Endodermal cell (in vitro differentiated cells): ENCODE measurements at regions not wholly inside any gene's neighbourhood (a gene's known extent, or its start where the extent isn't known, plus 50 kb on each side); places are given as distances from the start of the nearest gene placed in this dataset.

Experiments used
- DNase-seq: peaks from one replicate; pipeline ENCODE4 v3.0.0-alpha.2; 2017
- H3K27ac ChIP-seq: 2 replicates; pipeline ENCODE4 v1.5.1; 2013; ENCODE audit warnings: mild to moderate bottlenecking, low read depth, low read length, moderate library complexity
- H3K27me3 ChIP-seq: 2 replicates; pipeline ENCODE4 v1.6.1; 2013; ENCODE audit warnings: mild to moderate bottlenecking, low read length, moderate library complexity; ENCODE audit not compliant: insufficient read depth, control insufficient read depth, poor library complexity, severe bottlenecking
- H3K36me3 ChIP-seq: 2 replicates; pipeline ENCODE4 v1.7.0; 2013; ENCODE audit warnings: mild to moderate bottlenecking, low read length, moderate library complexity; ENCODE audit not compliant: control insufficient read depth, insufficient read depth
- H3K4me1 ChIP-seq: one replicate; pipeline ENCODE4 v1.7.0; 2013; ENCODE audit warnings: low read length; ENCODE audit not compliant: control insufficient read depth, insufficient read depth
- H3K4me3 ChIP-seq: 2 replicates; pipeline ENCODE4 v1.5.1; 2013; ENCODE audit warnings: mild to moderate bottlenecking, low read length, moderate library complexity
- H3K9ac ChIP-seq: 2 replicates; pipeline ENCODE4 v1.6.1; 2013; ENCODE audit warnings: mild to moderate bottlenecking, low read length, moderate library complexity; ENCODE audit not compliant: poor library complexity, severe bottlenecking; ENCODE audit errors: extremely low read depth
- H3K9me3 ChIP-seq: 2 replicates; pipeline ENCODE4 v1.6.1; 2013; ENCODE audit warnings: mild to moderate bottlenecking, low read length, moderate library complexity; ENCODE audit not compliant: control insufficient read depth
- H3K27ac Mint-ChIP-seq: 2 replicates; pipeline ENCODE4 v1.8.0; 2020; ENCODE audit warnings: mixed read lengths
- H3K27me3 Mint-ChIP-seq: 2 replicates; pipeline ENCODE4 v1.8.0; 2021; ENCODE audit warnings: mild to moderate bottlenecking, mixed read lengths; ENCODE audit not compliant: insufficient read depth
- H3K36me3 Mint-ChIP-seq: 2 replicates; pipeline ENCODE4 v1.8.0; 2020; ENCODE audit warnings: low read depth, mixed read lengths
- H3K4me1 Mint-ChIP-seq: 2 replicates; pipeline ENCODE4 v1.8.0; 2020; ENCODE audit warnings: mixed read lengths
- H3K4me3 Mint-ChIP-seq: 2 replicates; pipeline ENCODE4 v1.8.0; 2020; ENCODE audit warnings: mild to moderate bottlenecking, moderate library complexity, mixed read lengths
- H3K9me3 Mint-ChIP-seq: 2 replicates; pipeline ENCODE4 v1.8.0; 2020; ENCODE audit warnings: mild to moderate bottlenecking, mixed read lengths
- WGBS, 2 experiments: methylation state at CpG; one replicate each; pipeline versions ENCODE4 v1.1.5 to v1.1.7; 2013; ENCODE audit warnings: missing lambda C conversion rate in 2 of 2, mixed read lengths in 1 of 2; ENCODE audit not compliant: insufficient coverage in 1 of 2, insufficient read length in 1 of 2; 5-methylcytosine and 5-hydroxymethylcytosine counted together
- TF ChIP-seq, protein P1 (sequence below): fragments of 200-600 bp; sonication (generic); conservative IDR thresholded peaks from 2 replicates; pipeline ENCODE4 v1.5.0; 2021; ENCODE audit warnings: antibody characterized with exemption, mild to moderate bottlenecking

DNA sequence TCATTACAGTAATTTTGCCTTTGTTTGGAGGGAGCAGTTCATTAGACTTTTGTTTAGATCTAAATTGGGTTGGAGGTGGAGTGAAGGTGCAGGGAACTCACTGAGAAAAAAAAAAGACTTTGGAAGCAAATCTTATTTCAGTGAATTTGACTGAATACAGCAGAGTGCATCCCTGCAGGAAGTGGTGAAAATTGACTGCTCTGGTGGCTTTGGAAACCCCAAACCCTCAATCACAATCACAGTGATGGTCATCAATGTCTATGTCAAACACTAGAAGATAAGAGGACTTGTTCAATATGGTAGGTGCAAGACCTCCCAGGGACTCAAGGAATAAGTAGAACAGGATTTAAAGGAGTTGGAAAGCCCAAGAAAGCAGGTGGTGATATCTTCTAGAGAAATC is 76.0 kb upstream of the RASA1 start:
- H3K36me3 Mint-ChIP-seq, result no peaks in the 10 kb centered on the region
- Histone ChIP-seq H3K27me3 (no peaks in the 10 kb centered on the region), H3K27ac (no peak overlapping the region), H3K9me3 (no peaks in the 10 kb centered on the region), H3K4me3 (no peak overlapping the region), H3K4me1 (no peaks in the 10 kb centered on the region), H3K9ac (no peak overlapping the region), H3K36me3 (no peaks in the 10 kb centered on the region)
- no peaks in the 10 kb centered on the region for H3K9me3 Mint-ChIP-seq
- no peaks in the 10 kb centered on the region for H3K27me3 Mint-ChIP-seq
- no peak overlapping the region for H3K4me3 Mint-ChIP-seq
- no peaks in the 10 kb centered on the region for H3K4me1 Mint-ChIP-seq
- H3K27ac Mint-ChIP-seq, result no peak overlapping the region
- TF ChIP-seq, protein P1, sequence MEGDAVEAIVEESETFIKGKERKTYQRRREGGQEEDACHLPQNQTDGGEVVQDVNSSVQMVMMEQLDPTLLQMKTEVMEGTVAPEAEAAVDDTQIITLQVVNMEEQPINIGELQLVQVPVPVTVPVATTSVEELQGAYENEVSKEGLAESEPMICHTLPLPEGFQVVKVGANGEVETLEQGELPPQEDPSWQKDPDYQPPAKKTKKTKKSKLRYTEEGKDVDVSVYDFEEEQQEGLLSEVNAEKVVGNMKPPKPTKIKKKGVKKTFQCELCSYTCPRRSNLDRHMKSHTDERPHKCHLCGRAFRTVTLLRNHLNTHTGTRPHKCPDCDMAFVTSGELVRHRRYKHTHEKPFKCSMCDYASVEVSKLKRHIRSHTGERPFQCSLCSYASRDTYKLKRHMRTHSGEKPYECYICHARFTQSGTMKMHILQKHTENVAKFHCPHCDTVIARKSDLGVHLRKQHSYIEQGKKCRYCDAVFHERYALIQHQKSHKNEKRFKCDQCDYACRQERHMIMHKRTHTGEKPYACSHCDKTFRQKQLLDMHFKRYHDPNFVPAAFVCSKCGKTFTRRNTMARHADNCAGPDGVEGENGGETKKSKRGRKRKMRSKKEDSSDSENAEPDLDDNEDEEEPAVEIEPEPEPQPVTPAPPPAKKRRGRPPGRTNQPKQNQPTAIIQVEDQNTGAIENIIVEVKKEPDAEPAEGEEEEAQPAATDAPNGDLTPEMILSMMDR, result no peak
- DNase-seq, result no peak

DNA sequence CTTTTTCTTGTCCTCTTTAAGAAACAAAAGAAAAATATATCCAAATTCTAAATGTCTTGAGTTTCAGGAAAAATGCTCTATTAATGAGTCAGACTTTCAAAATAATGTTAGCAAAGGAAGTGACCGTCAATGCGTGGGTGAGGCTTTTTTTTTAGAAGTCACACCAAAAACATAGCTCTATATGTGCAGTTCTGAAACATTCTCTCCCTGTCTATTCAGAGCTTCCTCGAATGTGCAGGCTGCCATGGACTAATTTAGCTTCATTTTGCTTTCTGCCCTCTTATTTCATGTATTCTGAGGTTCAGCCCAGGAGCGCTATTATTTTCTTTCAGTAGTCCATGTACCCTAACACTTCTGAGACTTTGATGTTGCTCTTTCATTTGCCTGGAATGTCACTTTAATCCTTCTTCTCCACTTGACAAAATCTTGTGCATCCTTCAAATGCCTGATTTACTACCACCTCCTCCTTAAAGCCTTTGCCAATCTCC is 72.5 kb upstream of the RASA1 start:
- 89 to 93% methylated on average over 3 to 4 of the region's 4 CpGs for WGBS, 2 experiments
- H3K27ac ChIP-seq, result no peak overlapping the region
- no peak for DNase-seq

DNA sequence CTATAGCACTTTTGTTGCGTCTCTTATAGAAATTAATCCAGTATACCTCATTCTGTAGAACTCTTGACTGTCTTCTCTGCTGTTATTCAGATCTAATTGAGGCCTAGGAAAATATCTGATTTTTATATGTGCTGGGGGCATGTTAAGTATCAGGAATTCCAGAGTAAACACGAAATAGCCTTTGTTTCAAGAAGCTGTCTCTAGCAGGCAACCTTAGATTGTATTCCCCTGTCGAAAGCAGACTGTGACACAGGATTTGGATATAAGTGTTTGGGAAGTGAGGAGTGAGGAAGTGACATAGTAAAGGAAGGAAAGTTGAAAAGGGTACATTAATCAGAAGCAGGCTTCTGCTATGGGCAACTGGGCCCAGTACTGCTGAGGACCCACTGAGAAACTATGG is 72.1 kb upstream of the RASA1 start:
- H3K27ac Mint-ChIP-seq, result no peak overlapping the region
- peaks cover 1% of the 10 kb centered on the region for H3K9me3 Mint-ChIP-seq
- Histone ChIP-seq H3K27me3 (no peaks in the 10 kb centered on the region), H3K9ac (no peak overlapping the region), H3K9me3 (no peaks in the 10 kb centered on the region), H3K36me3 (no peaks in the 10 kb centered on the region), H3K4me3 (no peak overlapping the region), H3K4me1 (no peaks in the 10 kb centered on the region), H3K27ac (no peak overlapping the region)
- no peaks in the 10 kb centered on the region for H3K36me3 Mint-ChIP-seq
- no peak for DNase-seq
- no peaks in the 10 kb centered on the region for H3K27me3 Mint-ChIP-seq
- no peaks in the 10 kb centered on the region for H3K4me1 Mint-ChIP-seq
- TF ChIP-seq, protein P1, result no peak
- 93 to 100% methylated on average over 2 to 3 of the region's 3 CpGs for WGBS, 2 experiments
- H3K4me3 Mint-ChIP-seq, result no peak overlapping the region

More for the DNA sequence above, 72.5 kb upstream of the RASA1 start:
- Histone ChIP-seq H3K27me3 (no peaks in the 10 kb centered on the region), H3K9me3 (no peaks in the 10 kb centered on the region), H3K36me3 (no peaks in the 10 kb centered on the region), H3K4me1 (no peaks in the 10 kb centered on the region), H3K4me3 (no peak overlapping the region), H3K9ac (no peak overlapping the region)
- H3K36me3 Mint-ChIP-seq, result no peaks in the 10 kb centered on the region
- H3K4me1 Mint-ChIP-seq, result no peaks in the 10 kb centered on the region
- no peaks in the 10 kb centered on the region for H3K27me3 Mint-ChIP-seq
- peaks cover 1% of the 10 kb centered on the region for H3K9me3 Mint-ChIP-seq
- TF ChIP-seq, protein P1, result no peak
- no peak overlapping the region for H3K27ac Mint-ChIP-seq
- no peak overlapping the region for H3K4me3 Mint-ChIP-seq
